ENCODE measurements at regions not wholly inside any gene's neighbourhood (a gene's known extent, or its start where the extent isn't known, plus 50 kb on each side); places are given as distances from the start of the nearest gene placed in this dataset.

- Histone ChIP-seq H3K27ac (ENCODE audit: low read depth in 1 of 2, low read length in 1 of 2) (no peak overlapping the region), H3K9me3 (ENCODE audit: control insufficient read depth in 4 of 4, insufficient read depth in 3 of 4, low read length in 3 of 4) (no peaks in the 10 kb centered on the region), H3K4me1 (ENCODE audit: control insufficient read depth in 5 of 5, insufficient read depth in 5 of 5, low read length in 5 of 5) (no peaks in the 10 kb centered on the region), H3K9ac (ENCODE audit: insufficient read depth in 1 of 2, low read length in 2 of 2) (no peak overlapping the region), H3K27me3 (ENCODE audit: control insufficient read depth in 3 of 3, insufficient read depth in 3 of 3, low read length in 2 of 3) (no peaks in the 10 kb centered on the region), H3K36me3 (ENCODE audit: control insufficient read depth in 4 of 4, insufficient read depth in 4 of 4, low read length in 4 of 4) (no peaks in the 10 kb centered on the region), H3K4me3 (no peak overlapping the region)
- no peak for DNase-seq
- no peak for ATAC-seq (ENCODE audit: insufficient read depth, low FRiP score)
- TF ChIP-seq CTCF (IDR thresholded peaks at IDR 0.05; ENCODE audit: control extremely low read depth, extremely low read depth), result no peak
Observed at GRCh38 chr12:58479401-58479800, 440.9 kb downstream of the LRIG3 start.

GRCh38 chr12:58481811-58482210 is 438.5 kb downstream of the LRIG3 start:
- H3K9me3 ChIP-seq (ENCODE audit: control insufficient read depth in 4 of 4, insufficient read depth in 3 of 4, low read length in 3 of 4), result no peaks in the 10 kb centered on the region
- no peaks in the 10 kb centered on the region for H3K36me3 ChIP-seq (ENCODE audit: control insufficient read depth in 4 of 4, insufficient read depth in 4 of 4, low read length in 4 of 4)
- H3K4me3 ChIP-seq, result no peak overlapping the region
- H3K27ac ChIP-seq (ENCODE audit: low read depth in 1 of 2, low read length in 1 of 2), result no peak overlapping the region
- DNase-seq (no peak), ATAC-seq (ENCODE audit: insufficient read depth, low FRiP score) (no peak)
- WGBS, 2 donors, result 47 to 69% methylated on average over 3 of the region's 3 CpGs
- no peak for TF ChIP-seq CTCF (IDR thresholded peaks at IDR 0.05; ENCODE audit: control extremely low read depth, extremely low read depth)
- no peaks in the 10 kb centered on the region for H3K4me1 ChIP-seq (ENCODE audit: control insufficient read depth in 5 of 5, insufficient read depth in 5 of 5, low read length in 5 of 5)
- H3K9ac ChIP-seq (ENCODE audit: insufficient read depth in 1 of 2, low read length in 2 of 2), result no peak overlapping the region
- no peaks in the 10 kb centered on the region for H3K27me3 ChIP-seq (ENCODE audit: control insufficient read depth in 3 of 3, insufficient read depth in 3 of 3, low read length in 2 of 3)

GRCh38 chr12:58487255-58487654 is 433.0 kb downstream of the LRIG3 start:
- no peak overlapping the region for H3K4me3 ChIP-seq
- no peak for TF ChIP-seq CTCF (IDR thresholded peaks at IDR 0.05; ENCODE audit: control extremely low read depth, extremely low read depth)
- H3K27ac ChIP-seq (ENCODE audit: low read depth in 1 of 2, low read length in 1 of 2), result no peak overlapping the region
- DNase-seq (no peak), ATAC-seq (ENCODE audit: insufficient read depth, low FRiP score) (no peak)
- no peaks in the 10 kb centered on the region for H3K4me1 ChIP-seq (ENCODE audit: control insufficient read depth in 5 of 5, insufficient read depth in 5 of 5, low read length in 5 of 5)
- H3K27me3 ChIP-seq (ENCODE audit: control insufficient read depth in 3 of 3, insufficient read depth in 3 of 3, low read length in 2 of 3), result no peaks in the 10 kb centered on the region
- H3K36me3 ChIP-seq (ENCODE audit: control insufficient read depth in 4 of 4, insufficient read depth in 4 of 4, low read length in 4 of 4), result no peaks in the 10 kb centered on the region
- WGBS, 2 donors, result 10 to 24% methylated on average over 1 of the region's 1 CpG
- H3K9me3 ChIP-seq (ENCODE audit: control insufficient read depth in 4 of 4, insufficient read depth in 3 of 4, low read length in 3 of 4), result no peaks in the 10 kb centered on the region
- H3K9ac ChIP-seq (ENCODE audit: insufficient read depth in 1 of 2, low read length in 2 of 2), result no peak overlapping the region

- Histone ChIP-seq H3K4me3 (no peak overlapping the region), H3K36me3 (ENCODE audit: control insufficient read depth in 4 of 4, insufficient read depth in 4 of 4, low read length in 4 of 4) (no peaks in the 10 kb centered on the region), H3K9me3 (ENCODE audit: control insufficient read depth in 4 of 4, insufficient read depth in 3 of 4, low read length in 3 of 4) (no peaks in the 10 kb centered on the region), H3K27ac (ENCODE audit: low read depth in 1 of 2, low read length in 1 of 2) (no peak overlapping the region), H3K9ac (ENCODE audit: insufficient read depth in 1 of 2, low read length in 2 of 2) (no peak overlapping the region), H3K27me3 (ENCODE audit: control insufficient read depth in 3 of 3, insufficient read depth in 3 of 3, low read length in 2 of 3) (no peaks in the 10 kb centered on the region), H3K4me1 (ENCODE audit: control insufficient read depth in 5 of 5, insufficient read depth in 5 of 5, low read length in 5 of 5) (no peaks in the 10 kb centered on the region)
- no peak for TF ChIP-seq CTCF (IDR thresholded peaks at IDR 0.05; ENCODE audit: control extremely low read depth, extremely low read depth)
- DNase-seq (no peak), ATAC-seq (ENCODE audit: insufficient read depth, low FRiP score) (no peak)
- WGBS, 2 donors, result 74 to 88% methylated on average over 1 of the region's 1 CpG
Observed at GRCh38 chr12:58487678-58488161, 432.6 kb downstream of the LRIG3 start.

Data from lung (tissue), 11 donors.